ENCODE measurements at regions not wholly inside any gene's neighbourhood (a gene's known extent, or its start where the extent isn't known, plus 50 kb on each side); places are given as distances from the start of the nearest gene placed in this dataset.

DNA sequence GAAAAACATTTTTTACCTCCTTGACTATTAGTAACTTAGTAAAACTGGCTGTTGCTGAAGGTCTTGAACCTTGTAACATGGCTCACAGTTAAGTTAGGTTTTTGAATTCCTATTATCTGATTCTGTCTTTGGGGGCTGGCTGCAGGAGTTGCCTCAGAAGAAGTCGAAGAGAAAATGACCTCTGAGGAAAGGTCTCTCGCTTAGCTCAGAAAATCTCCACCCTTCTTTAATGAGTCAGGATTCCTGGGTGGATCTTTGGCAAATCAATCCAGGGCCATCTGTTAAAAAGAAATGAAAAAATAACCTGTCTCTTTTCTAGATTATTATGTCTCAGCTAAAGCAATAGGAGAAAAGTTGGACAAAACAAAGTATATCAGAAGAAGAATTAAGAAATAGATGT lies 267.8 kb upstream of the SEMA3C start:
- TF ChIP-seq, protein P1, sequence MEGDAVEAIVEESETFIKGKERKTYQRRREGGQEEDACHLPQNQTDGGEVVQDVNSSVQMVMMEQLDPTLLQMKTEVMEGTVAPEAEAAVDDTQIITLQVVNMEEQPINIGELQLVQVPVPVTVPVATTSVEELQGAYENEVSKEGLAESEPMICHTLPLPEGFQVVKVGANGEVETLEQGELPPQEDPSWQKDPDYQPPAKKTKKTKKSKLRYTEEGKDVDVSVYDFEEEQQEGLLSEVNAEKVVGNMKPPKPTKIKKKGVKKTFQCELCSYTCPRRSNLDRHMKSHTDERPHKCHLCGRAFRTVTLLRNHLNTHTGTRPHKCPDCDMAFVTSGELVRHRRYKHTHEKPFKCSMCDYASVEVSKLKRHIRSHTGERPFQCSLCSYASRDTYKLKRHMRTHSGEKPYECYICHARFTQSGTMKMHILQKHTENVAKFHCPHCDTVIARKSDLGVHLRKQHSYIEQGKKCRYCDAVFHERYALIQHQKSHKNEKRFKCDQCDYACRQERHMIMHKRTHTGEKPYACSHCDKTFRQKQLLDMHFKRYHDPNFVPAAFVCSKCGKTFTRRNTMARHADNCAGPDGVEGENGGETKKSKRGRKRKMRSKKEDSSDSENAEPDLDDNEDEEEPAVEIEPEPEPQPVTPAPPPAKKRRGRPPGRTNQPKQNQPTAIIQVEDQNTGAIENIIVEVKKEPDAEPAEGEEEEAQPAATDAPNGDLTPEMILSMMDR (IDR thresholded peaks at IDR 0.05), result no peak
- no peak for TF ChIP-seq POLR2A (IDR thresholded peaks at IDR 0.05)
